ENCODE measurements at regions not wholly inside any gene's neighbourhood (a gene's known extent, or its start where the extent isn't known, plus 50 kb on each side); places are given as distances from the start of the nearest gene placed in this dataset.

DNA sequence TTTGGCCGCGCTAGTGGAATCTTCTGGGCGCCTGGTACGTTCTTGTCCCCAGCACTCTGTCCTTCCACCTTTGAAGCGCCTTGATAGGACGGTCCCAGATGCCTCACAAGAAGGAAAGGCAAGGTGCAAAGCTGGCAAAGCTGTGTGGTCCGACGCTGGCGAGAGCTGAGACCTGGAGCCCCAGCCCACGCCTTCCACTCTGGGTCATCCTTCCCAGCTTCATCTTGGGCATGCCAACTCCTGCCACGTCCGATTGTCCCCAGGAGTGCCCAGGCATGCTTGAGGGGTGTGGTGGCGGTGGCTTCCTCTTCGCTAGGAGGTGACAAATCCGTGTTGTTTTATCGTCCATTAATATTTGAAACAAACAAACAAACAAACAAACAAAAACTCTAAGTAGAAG, 123.9 kb upstream of the DPYD start:
- no peaks in the 10 kb centered on the region for H3K36me3 Mint-ChIP-seq
- H3K27me3 Mint-ChIP-seq = peaks cover 62 to 68% of the 10 kb centered on the region in 2 donors
- H3K4me1 Mint-ChIP-seq = peaks cover 34 to 39% (median 36%) of the 10 kb centered on the region in 3 donors
- 27% methylated on average over 10 of the region's 16 CpGs for WGBS (ENCODE audit: insufficient coverage)
- no peak for DNase-seq
- Histone ChIP-seq H3K27ac (ENCODE audit: low read length) (no peak overlapping the region), H3K36me3 (ENCODE audit: control insufficient read depth in 2 of 2, extremely low read depth in 1 of 2, insufficient read depth in 1 of 2, low read length in 1 of 2) (no peaks in the 10 kb centered on the region), H3K9me3 (no peaks in the 10 kb centered on the region), H3K4me3 (ENCODE audit: control insufficient read depth in 1 of 2, extremely low read depth in 1 of 2, low read length in 1 of 2) (peak overlapping the region in 1 of 2 donors; percentile 38), H3K4me1 (ENCODE audit: control insufficient read depth in 1 of 2, extremely low read depth in 1 of 2, insufficient read depth in 2 of 2, low read length in 2 of 2) (peaks cover 11 to 37% of the 10 kb centered on the region in 2 experiments), H3K27me3 (replicated peaks in 1 of 2; ENCODE audit: control insufficient read depth in 2 of 2, extremely low read depth in 1 of 2, insufficient read depth in 2 of 2, low read length in 1 of 2) (peaks cover 25 to 44% of the 10 kb centered on the region in 2 experiments)
- no peak for ATAC-seq (replicated peaks in 1 of 4)
- ChIA-PET CTCF (no interaction called here), POLR2A (no interaction called here)
- H3K9me3 Mint-ChIP-seq = peaks cover 0 to 3% (median 0%) of the 10 kb centered on the region in 3 donors
- no peak overlapping the region for H3K27ac Mint-ChIP-seq
- H3K4me3 Mint-ChIP-seq = peak overlapping the region; percentile 59 to 75 (median 67)

GRCh38 chr1:98044071-98044697, 123.3 kb upstream of the DPYD start:
- H3K9me3 Mint-ChIP-seq = peaks cover 0 to 3% (median 0%) of the 10 kb centered on the region in 3 donors
- H3K4me1 ChIP-seq (ENCODE audit: control insufficient read depth in 1 of 2, extremely low read depth in 1 of 2, insufficient read depth in 2 of 2, low read length in 2 of 2) = peaks cover 11 to 34% of the 10 kb centered on the region in 2 experiments
- DNase-seq (no peak), ATAC-seq (replicated peaks in 1 of 4) (no peak)
- H3K27me3 Mint-ChIP-seq = peaks cover 56 to 62% of the 10 kb centered on the region in 2 donors
- peak overlapping the region; percentile 57 to 75 (median 67) for H3K4me3 Mint-ChIP-seq
- ChIA-PET POLR2A (no interaction called here), CTCF (interaction anchor here (1.0 to 1.3 kb wide), 2 partner anchors 10 kb away, joined by 3 to 4 read pairs; no protein-coding TSS in a partner anchor)
- H3K4me1 Mint-ChIP-seq = peaks cover 29 to 33% (median 31%) of the 10 kb centered on the region in 3 donors
- no peak overlapping the region for H3K27ac Mint-ChIP-seq
- H3K27ac ChIP-seq (ENCODE audit: low read length) = no peak overlapping the region
- no peak overlapping the region for H3K4me3 ChIP-seq (ENCODE audit: control insufficient read depth in 1 of 2, extremely low read depth in 1 of 2, low read length in 1 of 2)
- H3K27me3 ChIP-seq (replicated peaks in 1 of 2; ENCODE audit: control insufficient read depth in 2 of 2, extremely low read depth in 1 of 2, insufficient read depth in 2 of 2, low read length in 1 of 2) = peaks cover 19 to 40% of the 10 kb centered on the region in 2 experiments
- H3K36me3 ChIP-seq (ENCODE audit: control insufficient read depth in 2 of 2, extremely low read depth in 1 of 2, insufficient read depth in 1 of 2, low read length in 1 of 2) = no peaks in the 10 kb centered on the region
- no peaks in the 10 kb centered on the region for H3K9me3 ChIP-seq
- WGBS (ENCODE audit: insufficient coverage) = 50% methylated on average over 8 of the region's 12 CpGs
- H3K36me3 Mint-ChIP-seq = no peaks in the 10 kb centered on the region

GRCh38 chr1:98035602-98036002, 114.8 kb upstream of the DPYD start:
- Histone ChIP-seq H3K9me3 (no peaks in the 10 kb centered on the region), H3K36me3 (ENCODE audit: control insufficient read depth in 2 of 2, extremely low read depth in 1 of 2, insufficient read depth in 1 of 2, low read length in 1 of 2) (no peaks in the 10 kb centered on the region), H3K4me3 (ENCODE audit: control insufficient read depth in 1 of 2, extremely low read depth in 1 of 2, low read length in 1 of 2) (no peak overlapping the region), H3K27me3 (replicated peaks in 1 of 2; ENCODE audit: control insufficient read depth in 2 of 2, extremely low read depth in 1 of 2, insufficient read depth in 2 of 2, low read length in 1 of 2) (peaks cover 0 to 2% of the 10 kb centered on the region in 2 experiments), H3K27ac (ENCODE audit: low read length) (no peak overlapping the region), H3K4me1 (ENCODE audit: control insufficient read depth in 1 of 2, extremely low read depth in 1 of 2, insufficient read depth in 2 of 2, low read length in 2 of 2) (no peaks in the 10 kb centered on the region)
- Mint-ChIP-seq H3K27me3 (peaks cover 2 to 4% of the 10 kb centered on the region in 2 donors), H3K9me3 (no peaks in the 10 kb centered on the region), H3K36me3 (no peaks in the 10 kb centered on the region), H3K27ac (no peak overlapping the region), H3K4me3 (no peak overlapping the region), H3K4me1 (no peaks in the 10 kb centered on the region)
- DNase-seq (no peak), ATAC-seq (replicated peaks in 1 of 4) (no peak)
- POLR2A ChIA-PET = no interaction called here
- CTCF ChIA-PET = no interaction called here
- no CpG with 5 or more reads among the region's 2 CpGs for WGBS (ENCODE audit: insufficient coverage)

DNA sequence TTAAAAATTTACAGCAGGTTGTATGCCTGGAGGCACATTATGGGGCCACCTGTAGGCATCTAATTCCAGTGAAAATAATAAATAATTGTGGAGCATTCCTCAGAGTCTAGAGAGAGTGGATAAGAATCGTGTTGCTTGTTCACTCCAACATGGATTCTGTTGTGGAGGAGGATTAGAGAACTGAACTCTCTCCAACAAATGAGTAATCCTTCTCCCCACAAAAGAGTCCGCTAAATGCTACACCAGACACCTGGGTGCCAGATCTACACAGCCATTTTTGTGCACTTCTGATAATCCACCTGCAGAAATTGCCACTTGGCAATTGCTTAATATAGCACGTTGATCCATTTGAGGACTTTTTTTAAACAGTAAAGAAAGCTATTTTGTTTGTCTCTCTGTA, 113.7 kb upstream of the DPYD start:
- no peak overlapping the region for H3K4me3 Mint-ChIP-seq
- peaks cover 0 to 2% of the 10 kb centered on the region in 2 experiments for H3K27me3 ChIP-seq (replicated peaks in 1 of 2; ENCODE audit: control insufficient read depth in 2 of 2, extremely low read depth in 1 of 2, insufficient read depth in 2 of 2, low read length in 1 of 2)
- peaks cover 0 to 4% of the 10 kb centered on the region in 2 donors for H3K27me3 Mint-ChIP-seq
- ATAC-seq (replicated peaks in 1 of 4) (no peak), DNase-seq (no peak)
- POLR2A ChIA-PET = no interaction called here
- no peaks in the 10 kb centered on the region for H3K36me3 ChIP-seq (ENCODE audit: control insufficient read depth in 2 of 2, extremely low read depth in 1 of 2, insufficient read depth in 1 of 2, low read length in 1 of 2)
- no peak overlapping the region for H3K4me3 ChIP-seq (ENCODE audit: control insufficient read depth in 1 of 2, extremely low read depth in 1 of 2, low read length in 1 of 2)
- H3K4me1 Mint-ChIP-seq = no peaks in the 10 kb centered on the region
- 100% methylated on average over 1 of the region's 3 CpGs for WGBS (ENCODE audit: insufficient coverage)
- H3K4me1 ChIP-seq (ENCODE audit: control insufficient read depth in 1 of 2, extremely low read depth in 1 of 2, insufficient read depth in 2 of 2, low read length in 2 of 2) = no peaks in the 10 kb centered on the region
- H3K36me3 Mint-ChIP-seq = no peaks in the 10 kb centered on the region
- no peaks in the 10 kb centered on the region for H3K9me3 ChIP-seq
- CTCF ChIA-PET = no interaction called here
- H3K9me3 Mint-ChIP-seq = no peaks in the 10 kb centered on the region
- H3K27ac Mint-ChIP-seq = no peak overlapping the region
- no peak overlapping the region for H3K27ac ChIP-seq (ENCODE audit: low read length)

- H3K27me3 ChIP-seq (replicated peaks in 1 of 2; ENCODE audit: control insufficient read depth in 2 of 2, extremely low read depth in 1 of 2, insufficient read depth in 2 of 2, low read length in 1 of 2) = peaks cover 0 to 2% of the 10 kb centered on the region in 2 experiments
- no peaks in the 10 kb centered on the region for H3K9me3 Mint-ChIP-seq
- H3K4me3 Mint-ChIP-seq = no peak overlapping the region
- DNase-seq (no peak), ATAC-seq (replicated peaks in 1 of 4) (no peak)
- WGBS (ENCODE audit: insufficient coverage) = no CpG with 5 or more reads among the region's 1 CpG
- no peak overlapping the region for H3K27ac Mint-ChIP-seq
- no peaks in the 10 kb centered on the region for H3K36me3 ChIP-seq (ENCODE audit: control insufficient read depth in 2 of 2, extremely low read depth in 1 of 2, insufficient read depth in 1 of 2, low read length in 1 of 2)
- no peaks in the 10 kb centered on the region for H3K4me1 ChIP-seq (ENCODE audit: control insufficient read depth in 1 of 2, extremely low read depth in 1 of 2, insufficient read depth in 2 of 2, low read length in 2 of 2)
- no peaks in the 10 kb centered on the region for H3K36me3 Mint-ChIP-seq
- POLR2A ChIA-PET = interaction anchor here in 1 of 2 donors (0.6 kb wide), 1 partner anchor 479 kb away, joined by 4 read pairs; no protein-coding TSS in a partner anchor
- H3K27me3 Mint-ChIP-seq = no peaks in the 10 kb centered on the region
- no peaks in the 10 kb centered on the region for H3K4me1 Mint-ChIP-seq
- CTCF ChIA-PET = no interaction called here
- H3K27ac ChIP-seq (ENCODE audit: low read length) = no peak overlapping the region
- H3K4me3 ChIP-seq (ENCODE audit: control insufficient read depth in 1 of 2, extremely low read depth in 1 of 2, low read length in 1 of 2) = no peak overlapping the region
- H3K9me3 ChIP-seq = no peaks in the 10 kb centered on the region
Observed at GRCh38 chr1:98032958-98033357, 112.1 kb upstream of the DPYD start.

GRCh38 chr1:98030976-98031375, 110.1 kb upstream of the DPYD start:
- ChIA-PET POLR2A (interaction anchor here (0.6 to 0.7 kb wide), 2 partner anchors 114 to 1008 kb away, joined by 3 to 4 read pairs; no protein-coding TSS in a partner anchor), CTCF (no interaction called here)
- Histone ChIP-seq H3K27me3 (replicated peaks in 1 of 2; ENCODE audit: control insufficient read depth in 2 of 2, extremely low read depth in 1 of 2, insufficient read depth in 2 of 2, low read length in 1 of 2) (peaks cover 0 to 2% of the 10 kb centered on the region in 2 experiments), H3K36me3 (ENCODE audit: control insufficient read depth in 2 of 2, extremely low read depth in 1 of 2, insufficient read depth in 1 of 2, low read length in 1 of 2) (no peaks in the 10 kb centered on the region), H3K4me3 (ENCODE audit: control insufficient read depth in 1 of 2, extremely low read depth in 1 of 2, low read length in 1 of 2) (no peak overlapping the region), H3K27ac (ENCODE audit: low read length) (no peak overlapping the region), H3K4me1 (ENCODE audit: control insufficient read depth in 1 of 2, extremely low read depth in 1 of 2, insufficient read depth in 2 of 2, low read length in 2 of 2) (no peaks in the 10 kb centered on the region), H3K9me3 (no peaks in the 10 kb centered on the region)
- Mint-ChIP-seq H3K27ac (no peak overlapping the region), H3K4me1 (no peaks in the 10 kb centered on the region), H3K27me3 (peaks cover 0 to 6% of the 10 kb centered on the region in 2 donors), H3K4me3 (no peak overlapping the region), H3K9me3 (no peaks in the 10 kb centered on the region), H3K36me3 (no peaks in the 10 kb centered on the region)
- no CpG with 5 or more reads among the region's 3 CpGs for WGBS (ENCODE audit: insufficient coverage)
- no peak for ATAC-seq (replicated peaks in 1 of 4)
- DNase-seq = no peak
